Endothelial cell of umbilical vein (primary cell): ENCODE measurements at regions not wholly inside any gene's neighbourhood (a gene's known extent, or its start where the extent isn't known, plus 50 kb on each side); places are given as distances from the start of the nearest gene placed in this dataset.

ENCODE experiments used
- EZH2 ChIP-seq: IDR thresholded peaks from 2 replicates; pipeline ENCODE4 v1.6.1; 2012; ENCODE audit warnings: borderline replicate concordance, low read depth, mild to moderate bottlenecking, moderate library complexity, low read length, inconsistent platforms; ENCODE audit not compliant: severe bottlenecking
- FOS ChIP-seq: IDR thresholded peaks from 2 replicates; pipeline ENCODE4 v1.6.1; 2011; ENCODE audit warnings: mild to moderate bottlenecking, low read length, moderate library complexity, borderline replicate concordance; ENCODE audit not compliant: insufficient read depth
- POLR2A ChIP-seq: IDR thresholded peaks from 2 replicates; pipeline ENCODE4 v1.6.1; 2012; ENCODE audit warnings: low read depth, mild to moderate bottlenecking, control low read depth, low read length
- TF ChIP-seq, protein P1 (sequence below), 2 donors: IDR thresholded peaks; 1 replicate in 1 of 2; 2 replicates in 1 of 2; pipeline ENCODE4 v1.5.1; 2011; ENCODE audit warnings: low read length in 2 of 2, mild to moderate bottlenecking in 2 of 2, moderate library complexity in 2 of 2, control low read depth in 1 of 2, inconsistent platforms in 1 of 2, low read depth in 1 of 2; ENCODE audit not compliant: insufficient read depth in 1 of 2; ENCODE audit errors: extremely low read depth in 1 of 2

DNA sequence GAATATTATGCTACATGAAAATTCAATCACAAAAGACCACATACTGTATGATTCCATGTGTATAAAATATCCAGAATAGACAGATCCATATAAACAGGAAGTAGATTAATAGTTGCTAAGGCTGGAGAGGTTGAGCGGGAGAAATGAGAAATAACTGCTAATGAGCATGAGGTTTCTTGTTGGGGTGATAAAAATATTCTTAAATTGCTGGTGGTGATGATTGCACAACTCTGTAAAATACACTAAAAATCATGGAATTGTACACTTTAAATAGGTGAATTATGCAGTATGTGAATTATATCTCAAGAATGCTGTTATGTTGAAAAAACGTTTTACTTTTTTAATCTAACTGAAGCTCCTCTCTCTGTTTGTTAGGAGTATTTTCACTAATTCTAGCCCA lies 101.8 kb upstream of the CREB1 start:
- TF ChIP-seq, protein P1, sequence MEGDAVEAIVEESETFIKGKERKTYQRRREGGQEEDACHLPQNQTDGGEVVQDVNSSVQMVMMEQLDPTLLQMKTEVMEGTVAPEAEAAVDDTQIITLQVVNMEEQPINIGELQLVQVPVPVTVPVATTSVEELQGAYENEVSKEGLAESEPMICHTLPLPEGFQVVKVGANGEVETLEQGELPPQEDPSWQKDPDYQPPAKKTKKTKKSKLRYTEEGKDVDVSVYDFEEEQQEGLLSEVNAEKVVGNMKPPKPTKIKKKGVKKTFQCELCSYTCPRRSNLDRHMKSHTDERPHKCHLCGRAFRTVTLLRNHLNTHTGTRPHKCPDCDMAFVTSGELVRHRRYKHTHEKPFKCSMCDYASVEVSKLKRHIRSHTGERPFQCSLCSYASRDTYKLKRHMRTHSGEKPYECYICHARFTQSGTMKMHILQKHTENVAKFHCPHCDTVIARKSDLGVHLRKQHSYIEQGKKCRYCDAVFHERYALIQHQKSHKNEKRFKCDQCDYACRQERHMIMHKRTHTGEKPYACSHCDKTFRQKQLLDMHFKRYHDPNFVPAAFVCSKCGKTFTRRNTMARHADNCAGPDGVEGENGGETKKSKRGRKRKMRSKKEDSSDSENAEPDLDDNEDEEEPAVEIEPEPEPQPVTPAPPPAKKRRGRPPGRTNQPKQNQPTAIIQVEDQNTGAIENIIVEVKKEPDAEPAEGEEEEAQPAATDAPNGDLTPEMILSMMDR (IDR thresholded peaks at IDR 0.05; ENCODE audit: extremely low read depth in 1 of 2, insufficient read depth in 1 of 2, low read depth in 1 of 2, low read length in 2 of 2): no peak
- no peak for TF ChIP-seq POLR2A
- TF ChIP-seq EZH2: no peak
- no peak for TF ChIP-seq FOS
